GM23248 (cell line): ENCODE measurements at regions not wholly inside any gene's neighbourhood (a gene's known extent, or its start where the extent isn't known, plus 50 kb on each side); places are given as distances from the start of the nearest gene placed in this dataset.

Experiments used
- EZH2 ChIP-seq: fragments of 200-600 bp; sonication (generic); IDR thresholded peaks from 2 replicates; pipeline ENCODE4 v1.6.1; 2018; ENCODE audit warnings: antibody characterized with exemption, mild to moderate bottlenecking; ENCODE audit not compliant: insufficient read depth, poor library complexity, severe bottlenecking
- EZH2phosphoT487 ChIP-seq: fragments of 200-600 bp; sonication (generic); IDR thresholded peaks from 2 replicates; pipeline ENCODE4 v1.6.1; 2018; ENCODE audit warnings: antibody characterized with exemption, moderate library complexity, mild to moderate bottlenecking, low read depth; ENCODE audit not compliant: insufficient read depth

GRCh38 chr4:46441136-46441859 is 51.4 kb upstream of the GABRA2 start:
- TF ChIP-seq EZH2 (no peak), EZH2phosphoT487 (no peak)
